ENCODE measurements at regions not wholly inside any gene's neighbourhood (a gene's known extent, or its start where the extent isn't known, plus 50 kb on each side); places are given as distances from the start of the nearest gene placed in this dataset.

- POLR2A ChIA-PET: no interaction called here
Observed at GRCh38 chr7:19575909-19576557, 132.8 kb downstream of the POLR1F start.

GRCh38 chr7:19574131-19574530, 134.7 kb downstream of the POLR1F start:
- H3K9me3 ChIP-seq: no peaks in the 10 kb centered on the region
- H3K4me1 ChIP-seq: no peaks in the 10 kb centered on the region
- FAIRE-seq (no peak), ATAC-seq (no peak), DNase-seq (ENCODE audit: low read depth in 1 of 2, low spot score in 1 of 2) (no peak)
- CTCF ChIA-PET: no interaction called here
- no peak overlapping the region for H3K4me3 ChIP-seq
- POLR2A ChIA-PET: no interaction called here
- 43% methylated on average over 5 of the region's 5 CpGs for WGBS (ENCODE audit: missing lambda C conversion rate)
- no peak for TF ChIP-seq JUNB (IDR thresholded peaks at IDR 0.05)
- TF ChIP-seq EP300 (IDR thresholded peaks at IDR 0.05): no peak
- no peak for TF ChIP-seq GATA3 (IDR thresholded peaks at IDR 0.05; ENCODE audit: borderline replicate concordance)
- TF ChIP-seq MAX (IDR thresholded peaks at IDR 0.05): no peak
- TF ChIP-seq TP53 (CRISPR knock-in tag; IDR thresholded peaks at IDR 0.05): no peak
- no peak for TF ChIP-seq HOXB13 (CRISPR knock-in tag; IDR thresholded peaks at IDR 0.05; ENCODE audit: low read depth)
- no peak for TF ChIP-seq CBX2 (IDR thresholded peaks at IDR 0.05; ENCODE audit: borderline replicate concordance, low read depth)
- no peak overlapping the region for H3K4me2 ChIP-seq
- no peak overlapping the region for H3K27ac ChIP-seq

More at GRCh38 chr7:19575909-19576557, 132.8 kb downstream of the POLR1F start:
- no peak overlapping the region for H3K4me3 ChIP-seq
- no peak overlapping the region for H3K4me2 ChIP-seq
- no peaks in the 10 kb centered on the region for H3K4me1 ChIP-seq
- no peak for TF ChIP-seq CBX8 (IDR thresholded peaks at IDR 0.05)
- TF ChIP-seq CHD4 (IDR thresholded peaks at IDR 0.05; ENCODE audit: borderline replicate concordance): no peak
- TF ChIP-seq BCL3 (IDR thresholded peaks at IDR 0.05): no peak
- CTCF ChIA-PET: no interaction called here
- no peaks in the 10 kb centered on the region for H3K9me3 ChIP-seq
- no peak overlapping the region for H3K27ac ChIP-seq
- ATAC-seq: no peak
- WGBS (ENCODE audit: missing lambda C conversion rate): 4% methylated on average over 2 of the region's 2 CpGs
- no peak for FAIRE-seq
- no peak for DNase-seq (ENCODE audit: low read depth in 1 of 2, low spot score in 1 of 2)

GRCh38 chr7:19572566-19572965, 136.3 kb downstream of the POLR1F start:
- DNase-seq (ENCODE audit: low read depth in 1 of 2, low spot score in 1 of 2) (no peak), FAIRE-seq (no peak), ATAC-seq (no peak)
- ChIA-PET CTCF (no interaction called here), POLR2A (no interaction called here)
- TF ChIP-seq MYC (IDR thresholded peaks at IDR 0.05; ENCODE audit: borderline replicate concordance, low read length) (no peak), POLR2A (IDR thresholded peaks at IDR 0.05; ENCODE audit: low read length) (no peak), NR3C1 (IDR thresholded peaks at IDR 0.05) (no peak), HDAC2 (IDR thresholded peaks at IDR 0.05) (no peak), SMC3 (IDR thresholded peaks at IDR 0.05) (no peak), CHD2 (IDR thresholded peaks at IDR 0.05; ENCODE audit: low read length, partially characterized antibody) (no peak), NFE2L2 (conservative IDR thresholded peaks at IDR 0.05; ENCODE audit: low read length) (no peak), CTCF (IDR thresholded peaks at IDR 0.05) (no peak), ZFP36 (IDR thresholded peaks at IDR 0.05; ENCODE audit: borderline replicate concordance, partially characterized antibody) (no peak), REST (IDR thresholded peaks at IDR 0.05) (no peak), JUN (IDR thresholded peaks at IDR 0.05) (no peak), MAFK (IDR thresholded peaks at IDR 0.05; ENCODE audit: partially characterized antibody) (no peak), ZC3H11A (IDR thresholded peaks at IDR 0.05) (no peak), FOSB (CRISPR knock-in tag; IDR thresholded peaks at IDR 0.05) (no peak), BHLHE40 (IDR thresholded peaks at IDR 0.05; ENCODE audit: low read depth, low read length) (no peak)
- no peak overlapping the region for H3K4me2 ChIP-seq
- H3K27ac ChIP-seq: no peak overlapping the region
- no peaks in the 10 kb centered on the region for H3K9me3 ChIP-seq
- 4% methylated on average over 4 of the region's 4 CpGs for WGBS (ENCODE audit: missing lambda C conversion rate)
- H3K4me3 ChIP-seq: no peak overlapping the region
- H3K4me1 ChIP-seq: no peaks in the 10 kb centered on the region

All from A549 (cell line).